Transverse colon (tissue), 4 donors: ENCODE measurements at regions not wholly inside any gene's neighbourhood (a gene's known extent, or its start where the extent isn't known, plus 50 kb on each side); places are given as distances from the start of the nearest gene placed in this dataset.

Experiments
- DNase-seq: peaks from one replicate; pipeline ENCODE4 v3.0.0-alpha.2; 2019
- H3K27ac ChIP-seq, 4 donors: fragments of 200-600 bp; sonication (generic); 2 replicates each; pipeline ENCODE4 v1.5.1; 2016 to 2018; ENCODE audit warnings: inconsistent platforms in 4 of 4
- H3K27me3 ChIP-seq: fragments of 200-600 bp; sonication (generic); 2 replicates; pipeline ENCODE4 v1.5.1; 2017; ENCODE audit warnings: inconsistent platforms
- H3K36me3 ChIP-seq, 4 donors: fragments of 200-600 bp; sonication (generic); 2 replicates each; pipeline ENCODE4 v1.5.1; 2017 to 2019; ENCODE audit warnings: inconsistent platforms in 4 of 4
- H3K4me1 ChIP-seq, 4 donors: fragments of 200-600 bp; sonication (generic); 2 replicates each; pipeline ENCODE4 v1.5.1; 2017 to 2020; ENCODE audit warnings: inconsistent platforms in 4 of 4
- H3K4me3 ChIP-seq, 4 donors: fragments of 200-600 bp; sonication (generic); 1 replicate in 1 of 4; 2 replicates in 3 of 4; pipeline versions ENCODE4 v1.5.1 to v1.6.1; 2017 to 2019; ENCODE audit warnings: inconsistent platforms in 4 of 4
- H3K9me3 ChIP-seq, 2 donors: fragments of 200-600 bp; sonication (generic); 2 replicates each; pipeline ENCODE4 v1.5.1; 2017 to 2019; ENCODE audit warnings: inconsistent platforms in 2 of 2
- CTCF ChIP-seq, 5 experiments: fragments of 200-600 bp in 3 of 5; fragments of 450-650 bp in 2 of 5; sonication (generic) in 3 of 5; IDR thresholded peaks; 1 replicate in 2 of 5; 2 replicates in 3 of 5; pipeline ENCODE4 v1.5.1; 2016 to 2017; ENCODE audit warnings: antibody characterized with exemption in 5 of 5, inconsistent platforms in 3 of 5, mild to moderate bottlenecking in 2 of 5, moderate library complexity in 1 of 5
- EP300 ChIP-seq: sonication (generic); formaldehyde crosslinking; IDR thresholded peaks from one replicate; pipeline ENCODE4 v1.6.1; 2017; ENCODE audit warnings: antibody characterized with exemption, low read depth
- POLR2A ChIP-seq: fragments of 450-650 bp; IDR thresholded peaks from one replicate; pipeline ENCODE4 v1.6.1; 2016; ENCODE audit warnings: antibody characterized with exemption, mild to moderate bottlenecking, moderate library complexity
- POLR2AphosphoS5 ChIP-seq, 3 donors: sonication (generic); formaldehyde crosslinking; IDR thresholded peaks; one replicate each; pipeline ENCODE4 v1.6.1; 2016; ENCODE audit warnings: antibody characterized with exemption in 3 of 3
- WGBS, 2 donors: methylation state at CpG; one replicate each; pipeline ENCODE4 v1.1.5; 2018; ENCODE audit warnings: low coverage in 1 of 2; 5-methylcytosine and 5-hydroxymethylcytosine counted together
- in situ Hi-C, 4 donors: fragments of 200-750 bp; cut with MboI; loops; one replicate each; pipeline versions ENCODE4 v1.15.0 to v1.15.1; 2017; ENCODE audit warnings: low sequenced_read_pairs in 3 of 4, low pct_ligation_motif_present in 1 of 4, low pct_unique_long_range_greater_than_20kb in 1 of 4
- intact Hi-C: fragments of 100-400 bp; cut with DNase I; formaldehyde crosslinking; loops from one replicate; pipeline ENCODE4 v1.15.1; 2023; ENCODE audit warnings: low total_unique reads

- Histone ChIP-seq H3K36me3 (no peaks in the 10 kb centered on the region), H3K4me1 (peaks cover 0 to 14% (median 8%) of the 10 kb centered on the region in 4 donors), H3K27me3 (no peaks in the 10 kb centered on the region), H3K27ac (no peak overlapping the region), H3K9me3 (no peaks in the 10 kb centered on the region), H3K4me3 (no peak overlapping the region)
- intact Hi-C loops (loop anchor here (5.0 kb wide), 1 partner anchor 302 kb away; no protein-coding TSS in a partner anchor), in situ Hi-C loops (loop anchor here in 2 of 4 donors (10.0 kb wide), 1 partner anchor 304 kb away; no protein-coding TSS in a partner anchor)
- no peak for TF ChIP-seq POLR2AphosphoS5 (IDR thresholded peaks at IDR 0.05)
- TF ChIP-seq EP300 = no peak
- no peak for TF ChIP-seq CTCF (IDR thresholded peaks at IDR 0.05)
- no peak for TF ChIP-seq POLR2A
- WGBS, 2 donors = 32 to 39% methylated on average over 2 of the region's 2 CpGs
- DNase-seq = no peak
Measured at GRCh38 chr7:15018981-15019380, 116.4 kb upstream of the DGKB start.

- intact Hi-C loops (loop anchor here (5.0 kb wide), 1 partner anchor 299 kb away; no protein-coding TSS in a partner anchor), in situ Hi-C loops (loop anchor here in 2 of 4 donors (10.0 kb wide), 1 partner anchor 302 kb away; no protein-coding TSS in a partner anchor)
- no peaks in the 10 kb centered on the region for H3K27me3 ChIP-seq
- no peak overlapping the region for H3K4me3 ChIP-seq
- H3K27ac ChIP-seq = no peak overlapping the region
- no peak for TF ChIP-seq CTCF (IDR thresholded peaks at IDR 0.05)
- no peak for TF ChIP-seq EP300
- TF ChIP-seq POLR2AphosphoS5 (IDR thresholded peaks at IDR 0.05) = no peak
- TF ChIP-seq POLR2A = no peak
- no peaks in the 10 kb centered on the region for H3K36me3 ChIP-seq
- 22 to 35% methylated on average over 2 of the region's 2 CpGs for WGBS, 2 donors
- H3K9me3 ChIP-seq = no peaks in the 10 kb centered on the region
- no peak for DNase-seq
- peaks cover 0 to 14% (median 8%) of the 10 kb centered on the region in 4 donors for H3K4me1 ChIP-seq
Measured at GRCh38 chr7:15016766-15017165, 114.2 kb upstream of the DGKB start.

GRCh38 chr7:15016315-15016667 lies 113.7 kb upstream of the DGKB start:
- in situ Hi-C loops (loop anchor here in 2 of 4 donors (10.0 kb wide), 1 partner anchor 301 kb away; no protein-coding TSS in a partner anchor), intact Hi-C loops (loop anchor here (5.0 kb wide), 1 partner anchor 299 kb away; no protein-coding TSS in a partner anchor)
- WGBS, 2 donors = 8 to 21% methylated on average over 4 of the region's 4 CpGs
- peak overlapping the region in 1 of 4 donors; percentile 26 for H3K4me3 ChIP-seq
- peaks cover 0 to 14% (median 8%) of the 10 kb centered on the region in 4 donors for H3K4me1 ChIP-seq
- DNase-seq = no peak
- H3K27me3 ChIP-seq = no peaks in the 10 kb centered on the region
- no peaks in the 10 kb centered on the region for H3K9me3 ChIP-seq
- peak overlapping the region in 1 of 4 donors; percentile 19 for H3K27ac ChIP-seq
- TF ChIP-seq POLR2AphosphoS5 (IDR thresholded peaks at IDR 0.05) = no peak
- TF ChIP-seq EP300 = no peak
- TF ChIP-seq POLR2A = no peak
- TF ChIP-seq CTCF (IDR thresholded peaks at IDR 0.05) = no peak
- no peaks in the 10 kb centered on the region for H3K36me3 ChIP-seq

GRCh38 chr7:15015545-15016314 lies 113.2 kb upstream of the DGKB start:
- Histone ChIP-seq H3K27ac (peak overlapping the region in 2 of 4 donors; percentile 19 to 32), H3K9me3 (no peaks in the 10 kb centered on the region), H3K36me3 (no peaks in the 10 kb centered on the region), H3K4me1 (peaks cover 0 to 14% (median 8%) of the 10 kb centered on the region in 4 donors), H3K4me3 (peak overlapping the region in 1 of 4 donors; percentile 26), H3K27me3 (no peaks in the 10 kb centered on the region)
- DNase-seq = no peak
- 14 to 23% methylated on average over 7 to 8 of the region's 8 CpGs for WGBS, 2 donors
- intact Hi-C loops (loop anchor here (5.0 kb wide), 1 partner anchor 298 kb away; no protein-coding TSS in a partner anchor), in situ Hi-C loops (loop anchor here in 2 of 4 donors (10.0 kb wide), 1 partner anchor 301 kb away; no protein-coding TSS in a partner anchor)
- TF ChIP-seq CTCF (IDR thresholded peaks at IDR 0.05) (peak; percentile 45 to 63 (median 60)), POLR2A (no peak)
